OCI-LY3 (cell line): ENCODE measurements at regions not wholly inside any gene's neighbourhood (a gene's known extent, or its start where the extent isn't known, plus 50 kb on each side); places are given as distances from the start of the nearest gene placed in this dataset.

Experiments
- H2AFZ ChIP-seq: fragments of 200-600, 300-600 bp; shearing (Covaris generic); 2 replicates; pipeline ENCODE4 v1.6.0; 2014; ENCODE audit warnings: antibody characterized with exemption, low read depth, low read length
- H3K27ac ChIP-seq: fragments of 200-600, 300-600 bp; sonication (generic); 2 replicates; pipeline ENCODE4 v1.5.1; 2014; ENCODE audit warnings: mild to moderate bottlenecking, low read length, moderate library complexity, mixed read lengths
- H3K27me3 ChIP-seq: fragments of 200-600, 300-600 bp; sonication (generic); 2 replicates; pipeline ENCODE4 v1.6.1; 2014; ENCODE audit warnings: low read depth, low read length, mixed read lengths
- H3K36me3 ChIP-seq: fragments of 200-600, 300-600 bp; sonication (generic); replicated peaks from 2 replicates; pipeline ENCODE3; 2014; ENCODE audit warnings: low read depth, low read length, mixed read lengths
- H3K4me1 ChIP-seq: fragments of 300-600, 200-600 bp; sonication (generic); 2 replicates; pipeline ENCODE4 v1.6.1; 2014; ENCODE audit warnings: low read length, mixed read lengths
- H3K4me2 ChIP-seq: fragments of 200-600, 300-600 bp; sonication (generic); 2 replicates; pipeline ENCODE4 v1.6.1; 2014; ENCODE audit warnings: low read length, mixed read lengths
- H3K4me3 ChIP-seq: fragments of 300-600, 200-600 bp; sonication (generic); 2 replicates; pipeline ENCODE4 v1.5.1; 2014; ENCODE audit warnings: antibody characterized with exemption, mild to moderate bottlenecking, low read length, moderate library complexity
- H3K79me2 ChIP-seq: fragments of 300-600, 200-600 bp; shearing (Covaris generic); 2 replicates; pipeline ENCODE4 v1.6.1; 2014; ENCODE audit warnings: mild to moderate bottlenecking, low read length, mixed read lengths
- H3K9ac ChIP-seq: fragments of 300-600, 200-600 bp; shearing (Covaris generic); 2 replicates; pipeline ENCODE4 v1.6.0; 2014; ENCODE audit warnings: mild to moderate bottlenecking, low read length, moderate library complexity
- H3K9me3 ChIP-seq: fragments of 200-600, 300-600 bp; shearing (Covaris generic); 2 replicates; pipeline ENCODE4 v1.6.1; 2014; ENCODE audit warnings: low read length, mixed read lengths; ENCODE audit not compliant: insufficient read depth
- H4K20me1 ChIP-seq: fragments of 200-600, 300-600 bp; sonication (generic); 2 replicates; pipeline ENCODE4 v1.6.1; 2016; ENCODE audit warnings: low read length, mixed read lengths; ENCODE audit not compliant: insufficient read depth
- CTCF ChIP-seq: fragments of 200-600, 300-600 bp; sonication (generic); IDR thresholded peaks from 2 replicates; pipeline ENCODE4 v1.5.1; 2014; ENCODE audit warnings: antibody characterized with exemption, low read length, low read depth
- EZH2phosphoT487 ChIP-seq: fragments of 200-600 bp; shearing (Covaris generic); IDR thresholded peaks from 2 replicates; pipeline ENCODE4 v1.6.1; 2018; ENCODE audit warnings: antibody characterized with exemption, mixed run types, low read depth

GRCh38 chr2:37792366-37792765, 120.9 kb upstream of the CDC42EP3 start:
- Histone ChIP-seq H3K27me3 (no peaks in the 10 kb centered on the region), H3K4me3 (no peak overlapping the region), H3K79me2 (no peaks in the 10 kb centered on the region), H4K20me1 (no peaks in the 10 kb centered on the region), H3K27ac (no peak overlapping the region), H3K4me2 (no peak overlapping the region), H2AFZ (no peak overlapping the region), H3K9ac (no peak overlapping the region), H3K36me3 (no peaks in the 10 kb centered on the region), H3K4me1 (no peaks in the 10 kb centered on the region), H3K9me3 (peaks cover 11% of the 10 kb centered on the region; the same call in 1 of the 2 replicates)
- TF ChIP-seq EZH2phosphoT487 (no peak), CTCF (no peak)

- Histone ChIP-seq H3K9ac (no peak overlapping the region), H3K4me1 (peaks cover under 1% of the 10 kb centered on the region; the same call in 1 of the 2 replicates), H3K27ac (no peak overlapping the region), H3K27me3 (no peaks in the 10 kb centered on the region), H3K9me3 (peaks cover 6% of the 10 kb centered on the region; the same call in 1 of the 2 replicates), H3K4me2 (no peak overlapping the region), H4K20me1 (no peaks in the 10 kb centered on the region), H3K79me2 (no peaks in the 10 kb centered on the region), H3K4me3 (no peak overlapping the region), H2AFZ (no peak overlapping the region), H3K36me3 (no peaks in the 10 kb centered on the region)
- TF ChIP-seq EZH2phosphoT487 (no peak), CTCF (no peak)
These were observed 121.6 kb upstream of the CDC42EP3 start for GRCh38 chr2:37793004-37793403.

GRCh38 chr2:37794717-37795116, 123.3 kb upstream of the CDC42EP3 start:
- Histone ChIP-seq H3K79me2 (no peaks in the 10 kb centered on the region), H3K36me3 (no peaks in the 10 kb centered on the region), H3K27ac (no peak overlapping the region), H4K20me1 (no peaks in the 10 kb centered on the region), H3K9me3 (no peaks in the 10 kb centered on the region), H3K4me2 (no peak overlapping the region), H3K9ac (no peak overlapping the region), H3K4me1 (peaks cover 6% of the 10 kb centered on the region; the same call in 1 of the 2 replicates), H3K4me3 (no peak overlapping the region), H2AFZ (no peak overlapping the region), H3K27me3 (no peaks in the 10 kb centered on the region)
- TF ChIP-seq CTCF (no peak), EZH2phosphoT487 (no peak)

GRCh38 chr2:37795456-37795855, 124.0 kb upstream of the CDC42EP3 start:
- peaks cover 6% of the 10 kb centered on the region; the same call in 1 of the 2 replicates for H3K4me1 ChIP-seq
- no peak overlapping the region for H3K4me2 ChIP-seq
- H3K79me2 ChIP-seq: no peaks in the 10 kb centered on the region
- H4K20me1 ChIP-seq: no peaks in the 10 kb centered on the region
- H3K9me3 ChIP-seq: no peaks in the 10 kb centered on the region
- TF ChIP-seq EZH2phosphoT487: no peak
- no peak for TF ChIP-seq CTCF
- H3K4me3 ChIP-seq: no peak overlapping the region
- H2AFZ ChIP-seq: no peak overlapping the region
- H3K27ac ChIP-seq: no peak overlapping the region
- no peaks in the 10 kb centered on the region for H3K27me3 ChIP-seq
- H3K9ac ChIP-seq: no peak overlapping the region
- no peaks in the 10 kb centered on the region for H3K36me3 ChIP-seq
